ENCODE measurements at regions not wholly inside any gene's neighbourhood (a gene's known extent, or its start where the extent isn't known, plus 50 kb on each side); places are given as distances from the start of the nearest gene placed in this dataset.

DNA sequence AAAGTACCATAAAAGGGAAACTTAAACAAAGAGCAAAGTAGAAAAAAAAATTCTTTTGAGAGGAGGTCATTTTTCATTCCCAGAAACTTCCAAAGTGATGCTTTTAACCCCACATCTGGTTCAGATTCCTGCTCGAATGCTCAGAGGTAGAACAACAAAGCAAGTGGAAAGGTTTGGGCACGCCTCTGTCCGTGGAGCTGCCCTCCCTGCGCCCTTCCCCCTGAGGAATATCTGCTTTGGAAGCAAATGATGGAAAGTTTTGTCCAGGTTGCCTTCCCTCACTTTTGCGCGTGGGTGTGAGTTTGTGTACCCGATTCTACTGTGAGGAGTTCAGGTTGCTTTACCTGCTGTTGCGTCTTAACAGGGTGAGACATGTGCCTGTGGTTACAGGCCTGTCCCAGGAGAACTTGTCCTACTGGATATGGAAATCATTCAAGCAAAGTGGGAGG, 110.2 kb downstream of the KLF5 start:
- Mint-ChIP-seq H3K9me3 (ENCODE audit: low read depth) (no peaks in the 10 kb centered on the region), H3K27ac (ENCODE audit: unreplicated experiment) (no peak overlapping the region), H3K4me3 (ENCODE audit: unreplicated experiment) (no peak overlapping the region), H3K4me1 (ENCODE audit: low read depth) (peaks cover 18% of the 10 kb centered on the region), H3K36me3 (ENCODE audit: low read depth) (no peaks in the 10 kb centered on the region), H3K27me3 (ENCODE audit: low read depth) (no peaks in the 10 kb centered on the region)
- TF ChIP-seq CTCF (IDR thresholded peaks at IDR 0.05): no peak
- no peak for DNase-seq (ENCODE audit: low spot score)

DNA sequence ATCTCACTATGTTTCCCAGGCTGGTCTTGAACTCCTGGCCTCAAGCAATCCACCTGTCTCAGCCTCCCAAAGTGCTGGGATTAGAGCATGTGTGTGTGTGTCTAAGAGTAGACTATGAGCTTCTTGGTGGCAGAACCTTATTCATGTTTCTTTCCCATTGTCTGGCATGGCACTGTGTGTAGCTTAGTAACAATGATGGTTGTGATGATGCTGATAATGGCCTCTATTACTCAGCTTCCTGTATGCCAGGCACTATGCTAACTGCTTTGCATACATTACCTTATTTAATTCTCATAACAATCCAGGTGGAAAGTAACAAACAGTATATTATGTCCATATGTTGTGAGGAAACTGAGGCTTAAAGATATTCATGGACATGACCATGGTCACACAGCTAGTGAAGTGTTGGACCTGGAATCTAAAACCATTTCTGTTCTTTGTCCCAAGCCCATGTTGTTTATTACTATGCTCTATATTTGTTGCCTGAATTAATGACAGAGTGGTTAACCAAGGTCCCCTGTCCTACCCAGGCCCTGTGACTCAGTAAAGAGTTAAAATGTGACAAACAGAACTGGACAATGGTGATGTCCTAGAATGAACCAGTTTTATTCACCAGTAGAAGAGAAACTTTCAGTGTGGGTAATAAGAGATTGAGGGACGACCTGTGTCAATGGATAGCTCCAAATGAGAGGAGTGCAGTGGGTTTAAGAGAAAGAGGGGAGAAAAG, 109.6 kb downstream of the KLF5 start:
- Mint-ChIP-seq H3K9me3 (ENCODE audit: low read depth) (no peaks in the 10 kb centered on the region), H3K4me1 (ENCODE audit: low read depth) (peaks cover 18% of the 10 kb centered on the region), H3K27ac (ENCODE audit: unreplicated experiment) (no peak overlapping the region), H3K27me3 (ENCODE audit: low read depth) (no peaks in the 10 kb centered on the region), H3K4me3 (ENCODE audit: unreplicated experiment) (no peak overlapping the region), H3K36me3 (ENCODE audit: low read depth) (no peaks in the 10 kb centered on the region)
- no peak for DNase-seq (ENCODE audit: low spot score)
- TF ChIP-seq CTCF (IDR thresholded peaks at IDR 0.05): no peak

DNA sequence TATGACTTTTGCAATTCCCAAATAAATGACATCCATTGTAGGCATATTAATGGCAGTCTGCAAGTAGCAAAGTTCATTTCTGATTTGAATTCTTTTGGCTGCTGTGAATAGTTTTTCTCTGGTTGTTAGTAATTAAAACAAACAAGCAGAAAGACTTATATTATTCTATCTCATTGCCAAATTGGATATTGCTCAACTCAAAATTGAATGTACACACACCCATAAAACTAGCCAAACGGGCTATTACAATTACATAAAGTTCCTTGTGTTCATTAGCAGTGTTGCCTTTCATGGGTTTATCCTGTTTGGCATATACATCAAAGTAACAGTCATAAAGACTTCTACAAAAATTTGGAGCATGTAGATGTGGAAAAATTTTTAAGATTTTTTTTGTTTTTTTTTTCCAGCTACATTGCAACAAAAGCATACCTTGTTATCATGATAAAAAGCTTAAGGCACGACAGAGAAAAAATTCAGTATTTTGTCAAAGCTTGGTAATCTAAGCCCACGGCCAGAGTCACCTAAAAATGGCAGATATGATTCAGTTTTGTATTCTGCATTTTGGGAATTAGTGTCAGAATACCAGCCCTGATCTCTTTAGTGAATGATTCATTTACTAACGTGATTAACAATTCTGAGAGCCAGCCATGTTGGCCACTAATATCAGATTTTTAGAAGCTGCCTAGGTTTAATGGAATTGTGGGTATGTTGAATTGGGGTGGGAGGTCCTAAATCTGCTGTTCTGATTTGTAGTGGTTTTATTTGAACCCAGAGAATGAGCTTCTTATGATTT, 108.4 kb downstream of the KLF5 start:
- DNase-seq (ENCODE audit: low spot score): no peak
- no peaks in the 10 kb centered on the region for H3K36me3 Mint-ChIP-seq (ENCODE audit: low read depth)
- H3K27ac Mint-ChIP-seq (ENCODE audit: unreplicated experiment): no peak overlapping the region
- no peaks in the 10 kb centered on the region for H3K27me3 Mint-ChIP-seq (ENCODE audit: low read depth)
- H3K4me3 Mint-ChIP-seq (ENCODE audit: unreplicated experiment): no peak overlapping the region
- no peaks in the 10 kb centered on the region for H3K9me3 Mint-ChIP-seq (ENCODE audit: low read depth)
- TF ChIP-seq CTCF (IDR thresholded peaks at IDR 0.05): no peak
- peaks cover 18% of the 10 kb centered on the region for H3K4me1 Mint-ChIP-seq (ENCODE audit: low read depth)

DNA sequence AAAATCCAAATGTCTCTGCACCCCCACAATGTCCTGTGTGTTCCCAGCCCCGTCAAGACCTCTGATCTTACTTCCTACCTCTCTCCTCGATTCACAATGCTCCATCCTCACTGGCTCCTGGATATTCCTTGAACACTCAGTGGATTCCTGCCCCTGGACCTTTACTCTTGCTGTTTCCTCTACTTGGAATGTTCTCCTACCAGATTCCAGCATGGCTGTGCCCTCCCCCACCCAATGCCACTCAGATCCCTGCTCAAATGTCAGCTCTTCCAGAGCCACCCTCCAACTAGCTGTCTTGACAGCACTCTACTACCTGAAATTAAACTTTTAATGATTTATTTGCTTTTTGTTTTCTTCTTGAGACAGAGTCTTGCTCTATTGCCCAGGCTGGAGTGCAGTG, 107.4 kb downstream of the KLF5 start:
- no peaks in the 10 kb centered on the region for H3K9me3 Mint-ChIP-seq (ENCODE audit: low read depth)
- no peak for TF ChIP-seq CTCF (IDR thresholded peaks at IDR 0.05)
- H3K36me3 Mint-ChIP-seq (ENCODE audit: low read depth): no peaks in the 10 kb centered on the region
- no peaks in the 10 kb centered on the region for H3K27me3 Mint-ChIP-seq (ENCODE audit: low read depth)
- no peak for DNase-seq (ENCODE audit: low spot score)
- peaks cover 13% of the 10 kb centered on the region for H3K4me1 Mint-ChIP-seq (ENCODE audit: low read depth)
- no peak overlapping the region for H3K4me3 Mint-ChIP-seq (ENCODE audit: unreplicated experiment)
- H3K27ac Mint-ChIP-seq (ENCODE audit: unreplicated experiment): no peak overlapping the region

Measured in chondrocyte (in vitro differentiated cells).